ENCODE measurements at regions not wholly inside any gene's neighbourhood (a gene's known extent, or its start where the extent isn't known, plus 50 kb on each side); places are given as distances from the start of the nearest gene placed in this dataset.
"Not testable (repeated sequence)": the region's sequence is repeated elsewhere in the genome, so short reads cannot be mapped to it uniquely, and the experiment has no call there.

GRCh38 chr7:153103202-153103601 is 343.6 kb downstream of the ACTR3B start:
- no peak for DNase-seq
- Histone ChIP-seq H3K4me3 (no peak overlapping the region), H3K36me3 (no peaks in the 10 kb centered on the region), H3K4me1 (no peaks in the 10 kb centered on the region), H3K9me3 (no peaks in the 10 kb centered on the region), H3K27me3 (no peaks in the 10 kb centered on the region), H3K27ac (no peak overlapping the region)
- TF ChIP-seq POLR2A (IDR thresholded peaks at IDR 0.05), result no peak
- intact Hi-C loops (cut with DNase I; ENCODE audit: low total_unique reads), result no loop called here

- no peaks in the 10 kb centered on the region for H3K36me3 ChIP-seq
- H3K9me3 ChIP-seq, result no peaks in the 10 kb centered on the region
- no peaks in the 10 kb centered on the region for H3K27me3 ChIP-seq
- H3K4me1 ChIP-seq, result no peaks in the 10 kb centered on the region
- TF ChIP-seq POLR2A (IDR thresholded peaks at IDR 0.05) (no peak), CTCF (IDR thresholded peaks at IDR 0.05) (no peak)
- no peak overlapping the region for H3K4me3 ChIP-seq
- DNase-seq, result no peak
- intact Hi-C loops (cut with DNase I; ENCODE audit: low total_unique reads), result no loop called here
- H3K27ac ChIP-seq, result no peak overlapping the region
Measured at GRCh38 chr7:153107826-153108225, 348.3 kb downstream of the ACTR3B start.

GRCh38 chr7:153109566-153109965 is 350.0 kb downstream of the ACTR3B start:
- intact Hi-C loops (cut with DNase I; ENCODE audit: low total_unique reads), result no loop called here
- no peak for DNase-seq
- H3K27me3 ChIP-seq, result no peaks in the 10 kb centered on the region
- no peaks in the 10 kb centered on the region for H3K4me1 ChIP-seq
- no peak overlapping the region for H3K4me3 ChIP-seq
- TF ChIP-seq POLR2A (IDR thresholded peaks at IDR 0.05) (no peak), CTCF (IDR thresholded peaks at IDR 0.05) (no peak)
- H3K36me3 ChIP-seq, result no peaks in the 10 kb centered on the region
- no peaks in the 10 kb centered on the region for H3K9me3 ChIP-seq
- no peak overlapping the region for H3K27ac ChIP-seq

- Histone ChIP-seq H3K4me3 (no peak overlapping the region), H3K4me1 (no peaks in the 10 kb centered on the region), H3K36me3 (no peaks in the 10 kb centered on the region), H3K27me3 (no peaks in the 10 kb centered on the region), H3K27ac (no peak overlapping the region), H3K9me3 (no peaks in the 10 kb centered on the region)
- TF ChIP-seq CTCF (IDR thresholded peaks at IDR 0.05), result no peak
- no peak for TF ChIP-seq POLR2A (IDR thresholded peaks at IDR 0.05)
- intact Hi-C loops (cut with DNase I; ENCODE audit: low total_unique reads), result no loop called here
- DNase-seq, result no peak
Measured at GRCh38 chr7:153110606-153111005, 351.1 kb downstream of the ACTR3B start.

- H3K4me3 ChIP-seq; H3K27me3 ChIP-seq; H3K4me1 ChIP-seq; intact Hi-C loops (cut with DNase I; ENCODE audit: low total_unique reads); H3K27ac ChIP-seq; H3K9me3 ChIP-seq; DNase-seq; H3K36me3 ChIP-seq: not testable (repeated sequence)
Measured at GRCh38 chr7:153122255-153122654, 362.7 kb downstream of the ACTR3B start.

- H3K27me3 ChIP-seq, result no peaks in the 10 kb centered on the region
- intact Hi-C loops (cut with DNase I; ENCODE audit: low total_unique reads), result no loop called here
- no peaks in the 10 kb centered on the region for H3K4me1 ChIP-seq
- H3K4me3 ChIP-seq, result no peak overlapping the region
- no peaks in the 10 kb centered on the region for H3K36me3 ChIP-seq
- no peaks in the 10 kb centered on the region for H3K9me3 ChIP-seq
- no peak for TF ChIP-seq POLR2A (IDR thresholded peaks at IDR 0.05)
- TF ChIP-seq CTCF (IDR thresholded peaks at IDR 0.05), result no peak
- DNase-seq, result no peak
- no peak overlapping the region for H3K27ac ChIP-seq
Measured at GRCh38 chr7:153130052-153130451, 370.5 kb downstream of the ACTR3B start.
